PC-9 (cell line): ENCODE measurements at regions not wholly inside any gene's neighbourhood (a gene's known extent, or its start where the extent isn't known, plus 50 kb on each side); places are given as distances from the start of the nearest gene placed in this dataset.

ENCODE experiments used
- CTCF ChIP-seq: fragments of 200-600 bp; sonication (generic); conservative IDR thresholded peaks from 2 replicates; pipeline ENCODE4 v1.6.1; 2017; ENCODE audit warnings: mixed run types, antibody characterized with exemption, mild to moderate bottlenecking, moderate library complexity
- EZH2 ChIP-seq: fragments of 200-600 bp; sonication (generic); IDR thresholded peaks from 2 replicates; pipeline ENCODE4 v1.8.0; 2017; ENCODE audit warnings: antibody characterized with exemption, low read depth

DNA sequence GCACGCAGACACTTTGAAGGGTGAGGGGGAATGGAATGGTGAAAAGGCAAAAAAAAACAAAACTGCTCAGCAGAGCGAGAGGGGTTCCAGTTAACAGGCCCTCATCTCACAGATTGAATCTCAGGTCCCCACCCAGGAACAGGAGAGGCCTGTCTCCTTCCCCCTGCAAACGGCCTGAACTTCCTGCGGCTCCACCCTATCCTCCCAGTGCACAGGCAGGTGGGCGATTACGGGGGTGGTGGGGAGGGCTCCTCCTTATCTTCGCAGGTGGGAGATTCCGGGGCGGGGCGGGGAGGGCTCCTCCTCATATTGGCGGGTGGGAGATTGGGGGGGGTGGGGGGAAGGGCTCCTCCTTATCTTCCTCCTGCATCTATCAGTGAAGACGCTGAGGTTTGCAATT is 129.0 kb downstream of the SOX4 start:
- TF ChIP-seq CTCF (no peak), EZH2 (no peak)
